Epidermal melanocyte (primary cell): ENCODE measurements at regions not wholly inside any gene's neighbourhood (a gene's known extent, or its start where the extent isn't known, plus 50 kb on each side); places are given as distances from the start of the nearest gene placed in this dataset.
A peak's percentile ranks its signal among the peaks of the same experiment; 100 is the strongest.

Experiments
- DNase-seq: peaks from one replicate; pipeline ENCODE4 v3.0.0; 2011; ENCODE audit warnings: low spot score; ENCODE audit not compliant: insufficient read length

DNA sequence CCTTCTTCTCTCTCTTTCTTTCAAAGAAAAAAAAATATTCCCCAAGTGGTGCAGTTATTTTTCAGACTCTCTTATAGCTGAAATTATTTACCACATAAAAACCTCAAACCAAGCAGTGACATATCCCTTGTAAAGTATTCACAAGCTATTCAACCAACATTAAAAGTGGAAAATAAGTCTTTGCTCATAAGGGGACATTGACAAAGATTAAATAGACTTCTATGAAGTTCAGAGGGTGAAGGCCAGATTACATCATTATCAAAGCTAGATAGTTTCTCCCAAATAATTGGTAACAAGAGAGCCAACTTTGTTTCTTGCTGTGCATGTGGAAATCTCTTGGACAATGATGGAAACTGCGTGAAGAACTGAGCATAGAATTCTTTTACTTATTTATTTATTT lies 379.8 kb upstream of the RSPO3 start:
- no peak for DNase-seq

DNA sequence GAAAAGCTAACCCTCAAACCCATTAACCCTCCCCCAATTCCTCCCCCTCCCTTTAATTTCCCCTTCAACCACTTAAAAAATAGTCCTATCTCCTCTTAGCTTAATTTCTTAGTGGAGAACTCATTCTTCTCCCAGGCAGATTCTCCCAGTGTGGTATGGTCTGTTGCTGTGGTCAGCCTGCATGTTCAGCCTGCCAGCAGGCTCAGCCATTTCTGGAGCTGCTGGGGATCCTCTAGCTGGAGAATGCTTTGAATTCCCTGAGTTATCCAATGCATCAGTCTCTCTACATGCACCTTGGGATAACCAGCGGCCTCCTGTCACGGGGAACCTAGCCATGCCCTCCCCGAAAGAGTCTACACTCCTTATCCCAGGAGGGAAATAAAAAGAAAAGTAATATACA lies 375.4 kb upstream of the RSPO3 start:
- DNase-seq: no peak

DNA sequence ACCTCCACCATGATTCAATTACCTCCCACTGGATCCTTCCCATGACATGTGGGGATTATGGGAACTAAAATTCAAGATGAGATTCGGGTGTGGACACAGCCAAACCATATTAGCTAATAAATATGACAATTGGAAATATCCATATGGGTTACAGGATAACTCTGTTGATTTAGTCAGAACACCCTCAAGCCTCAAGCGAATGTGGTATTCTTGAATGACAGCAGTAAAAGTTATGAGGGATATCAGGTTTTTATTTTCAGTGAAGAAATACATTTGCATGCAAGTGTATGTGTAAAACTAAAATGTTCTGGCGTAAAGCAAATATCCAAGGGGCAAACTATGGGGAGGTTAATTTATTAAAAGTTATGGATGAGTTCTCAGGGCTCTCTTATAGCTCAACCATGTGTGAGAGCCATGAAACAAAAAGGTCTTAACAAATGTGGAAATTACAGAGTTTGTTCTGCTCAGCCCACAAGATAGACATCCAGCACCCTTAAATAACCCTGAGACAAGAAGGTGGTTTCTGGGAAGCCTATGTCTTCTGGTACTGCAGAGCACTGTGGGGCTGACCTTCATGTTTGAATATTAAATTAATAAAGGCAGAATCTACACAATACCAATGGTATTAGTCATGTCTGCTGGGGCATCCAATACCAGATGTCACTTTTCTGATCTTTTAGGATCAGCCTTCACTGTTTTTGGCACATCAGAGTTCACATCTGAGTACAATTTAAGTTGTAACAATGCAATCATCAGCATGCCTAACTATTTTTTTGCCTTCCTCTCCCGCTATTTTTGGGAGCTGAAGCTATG lies 370.5 kb upstream of the RSPO3 start:
- DNase-seq: peak; percentile 20

DNA sequence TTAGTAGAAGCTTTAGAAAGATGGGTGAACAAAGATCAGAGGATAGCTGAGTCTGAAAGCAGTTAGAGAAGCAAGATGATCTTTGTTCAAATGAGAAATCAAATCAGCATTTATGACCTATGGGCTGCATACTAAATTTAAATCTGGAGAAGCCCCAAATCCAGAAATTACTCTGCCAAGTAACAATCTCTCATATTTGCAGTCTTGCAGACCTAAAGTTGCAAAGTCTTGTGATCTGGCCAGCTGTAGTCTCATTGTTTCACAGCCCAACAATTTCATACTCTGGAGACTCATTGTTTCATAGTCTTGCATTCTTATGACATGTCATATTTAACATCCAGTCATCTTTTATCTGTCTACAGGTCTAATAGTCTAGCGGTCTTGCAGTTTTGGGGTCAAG lies 364.9 kb upstream of the RSPO3 start:
- DNase-seq: no peak

DNA sequence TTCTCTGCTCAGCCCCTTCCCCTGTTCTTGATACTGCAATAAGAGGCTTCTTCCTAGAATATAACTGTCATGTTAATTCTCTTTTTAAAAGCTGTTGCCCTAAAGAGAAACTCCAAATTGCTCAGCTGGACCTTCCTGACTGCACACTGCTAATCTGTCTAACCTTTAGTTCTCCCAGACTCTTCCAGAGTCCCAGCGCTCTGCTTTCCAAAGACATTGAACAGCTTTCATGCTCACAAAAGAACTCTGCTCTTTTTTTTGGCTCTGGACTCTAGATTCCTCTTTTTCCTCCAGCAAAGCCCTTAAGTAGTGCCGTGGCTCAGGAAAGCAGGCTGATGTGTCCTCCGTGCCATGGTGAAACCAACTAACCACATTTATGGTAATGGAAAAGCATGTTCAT lies 356.6 kb upstream of the RSPO3 start:
- DNase-seq: no peak

DNA sequence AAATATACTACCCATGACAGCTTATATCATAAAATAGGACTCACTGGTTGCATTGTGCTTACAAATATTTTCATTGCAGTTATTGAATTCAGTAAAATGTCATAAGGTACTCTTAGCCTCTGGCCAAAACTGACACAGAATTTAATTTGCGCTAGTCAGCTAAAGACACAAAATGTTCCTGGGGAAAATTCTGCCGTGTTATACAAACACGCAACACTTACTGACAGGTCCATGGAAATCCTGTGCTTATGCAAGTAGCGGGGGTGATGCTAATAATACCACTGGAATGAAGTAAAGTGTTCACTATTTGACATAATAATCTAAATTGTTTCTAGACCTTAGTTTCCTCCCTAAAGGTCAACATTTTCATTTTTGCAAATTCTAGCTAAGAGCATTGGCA lies 354.4 kb upstream of the RSPO3 start:
- no peak for DNase-seq

DNA sequence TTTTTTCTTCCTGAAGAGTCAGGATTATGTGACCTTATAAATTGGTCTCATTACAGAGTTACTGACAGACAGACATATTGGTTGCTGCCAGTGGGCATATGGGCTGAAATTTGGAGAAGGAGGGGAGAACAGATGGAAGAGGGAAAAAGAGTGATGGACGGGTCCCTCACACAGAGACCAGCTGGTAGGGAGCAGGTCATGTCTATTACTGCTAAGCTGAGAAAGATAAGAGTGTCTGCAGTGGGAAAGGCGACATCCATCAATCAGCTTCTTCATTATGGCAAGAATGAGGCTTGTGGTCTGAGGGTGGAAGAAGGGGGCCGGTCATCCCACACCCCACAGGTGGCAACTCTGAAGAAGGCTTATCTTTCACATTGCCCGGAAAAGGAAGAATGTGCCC lies 353.8 kb upstream of the RSPO3 start:
- no peak for DNase-seq

DNA sequence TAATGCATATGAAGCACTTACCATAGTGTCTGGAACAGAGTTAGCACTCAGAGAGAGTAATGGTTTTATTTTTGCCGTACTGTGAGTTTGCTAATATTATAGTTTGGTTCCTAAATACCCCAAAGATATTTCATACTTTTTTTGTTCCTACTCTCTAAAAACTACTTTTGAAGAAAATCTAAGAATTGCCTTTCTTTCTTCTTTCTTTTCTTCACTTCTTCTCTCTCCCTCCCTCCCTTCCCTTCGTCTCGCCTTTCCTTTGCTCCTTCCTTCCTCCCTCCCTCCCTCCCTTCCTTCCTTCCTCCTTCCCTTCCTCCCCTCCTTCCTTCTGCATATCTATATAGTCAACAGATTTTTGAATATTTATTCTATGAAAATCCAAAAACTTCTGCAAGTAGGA lies 351.7 kb upstream of the RSPO3 start:
- no peak for DNase-seq

DNA sequence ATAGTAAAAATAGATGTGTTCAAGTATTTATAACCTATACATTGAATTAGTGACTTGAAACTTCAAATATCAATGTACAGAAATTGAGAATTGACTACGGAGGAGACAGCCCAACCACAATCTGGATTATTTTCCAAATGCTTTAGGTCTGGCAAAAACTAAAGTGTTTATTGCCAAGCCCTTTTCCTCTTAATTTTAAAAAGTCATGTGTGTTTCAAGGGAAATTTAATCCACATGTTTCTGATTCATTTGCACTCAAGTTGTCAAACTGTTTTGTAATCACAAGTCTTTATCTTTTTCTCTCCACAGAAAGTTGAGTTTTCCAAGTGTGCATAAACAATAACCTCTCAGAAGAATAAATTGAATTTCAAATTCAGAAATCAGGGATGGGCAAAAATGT lies 350.8 kb upstream of the RSPO3 start:
- DNase-seq: no peak

DNA sequence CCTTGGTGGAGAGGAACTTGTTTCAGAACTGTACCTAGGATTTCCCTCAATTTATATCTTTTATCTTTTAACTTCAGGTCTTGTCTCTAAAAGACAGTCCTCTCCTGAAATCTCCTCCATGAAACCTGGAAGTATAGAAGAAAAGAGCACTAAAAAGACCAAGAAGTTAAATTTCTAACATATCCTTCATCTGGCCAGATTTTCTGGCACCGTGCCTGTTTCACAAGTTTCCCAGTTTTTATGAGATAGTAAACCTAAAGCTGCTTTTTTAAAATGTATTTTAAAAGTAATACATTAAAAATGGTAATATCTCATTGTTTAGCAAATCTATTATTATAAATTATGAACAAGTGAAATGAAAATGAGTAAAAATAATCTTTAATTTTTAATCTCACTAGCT lies 348.3 kb upstream of the RSPO3 start:
- no peak for DNase-seq

DNA sequence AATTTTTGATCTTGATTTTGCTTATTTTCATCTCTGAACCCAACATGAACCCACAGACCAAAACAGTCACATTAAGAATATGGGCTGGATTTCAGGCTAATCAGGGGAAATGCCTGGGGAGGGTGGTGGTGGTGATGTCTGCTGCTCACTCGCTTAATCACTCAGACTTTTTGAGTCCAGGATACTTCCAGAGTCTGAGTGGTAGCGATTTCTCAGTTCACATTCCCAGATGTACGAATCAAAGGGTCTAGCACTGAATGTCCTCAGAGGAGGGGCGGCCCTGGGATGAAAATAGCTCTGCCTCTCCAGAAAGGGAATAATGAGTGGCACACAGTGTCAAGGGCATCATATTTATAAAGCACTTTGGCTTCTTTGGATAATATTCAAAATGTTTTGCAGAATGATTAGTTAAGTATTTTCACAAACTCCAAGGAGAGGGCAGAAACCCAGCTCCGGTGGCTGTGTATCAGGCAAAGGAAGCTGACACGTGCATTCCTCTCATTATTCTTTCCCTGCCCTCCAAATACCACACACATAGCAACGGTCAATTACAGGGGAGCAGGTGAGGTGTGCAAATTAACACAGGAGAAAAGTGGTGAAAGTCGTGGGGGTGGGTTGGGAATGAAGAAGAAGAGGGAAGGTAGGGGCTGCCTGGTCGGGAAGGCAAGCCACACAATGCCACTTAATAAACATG lies 345.2 kb upstream of the RSPO3 start:
- no peak for DNase-seq

DNA sequence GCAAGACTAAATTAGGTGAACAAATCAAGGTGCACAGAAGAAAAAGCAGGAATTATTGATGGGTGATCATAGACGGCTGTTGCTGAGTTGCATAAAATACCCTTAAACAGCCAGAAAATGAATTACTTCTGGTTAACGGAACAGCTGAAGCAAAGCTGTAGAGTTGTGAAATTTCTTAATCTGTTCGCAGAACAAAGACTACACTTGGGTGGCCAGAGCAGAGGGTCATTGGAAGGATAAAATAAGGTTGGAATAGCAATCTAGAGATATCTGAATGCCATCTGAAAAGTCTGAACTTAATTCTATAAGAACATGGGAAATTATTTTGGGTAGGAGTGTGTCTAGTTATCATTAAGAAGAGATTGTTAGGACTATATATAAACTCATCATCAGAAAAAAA lies 339.1 kb upstream of the RSPO3 start:
- no peak for DNase-seq

DNA sequence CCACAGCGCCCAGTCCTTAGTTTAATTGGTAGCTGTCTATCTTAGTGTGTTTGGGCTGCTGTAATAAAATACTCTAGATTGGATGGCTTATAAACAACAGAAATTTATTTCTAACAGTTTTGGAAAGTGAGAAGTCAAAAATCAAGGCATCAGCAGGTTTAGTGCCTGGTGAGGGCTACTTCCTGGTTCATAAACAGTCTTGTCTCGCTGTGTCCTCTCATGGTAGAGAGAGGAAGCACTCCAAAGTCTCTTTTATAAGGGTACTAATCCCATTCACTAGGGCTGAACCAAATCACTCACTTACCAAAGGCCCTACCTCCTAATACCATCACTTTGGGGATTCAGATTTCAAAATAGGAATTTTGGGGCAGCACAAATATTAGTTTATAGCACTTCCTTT lies 336.9 kb upstream of the RSPO3 start:
- DNase-seq: no peak

DNA sequence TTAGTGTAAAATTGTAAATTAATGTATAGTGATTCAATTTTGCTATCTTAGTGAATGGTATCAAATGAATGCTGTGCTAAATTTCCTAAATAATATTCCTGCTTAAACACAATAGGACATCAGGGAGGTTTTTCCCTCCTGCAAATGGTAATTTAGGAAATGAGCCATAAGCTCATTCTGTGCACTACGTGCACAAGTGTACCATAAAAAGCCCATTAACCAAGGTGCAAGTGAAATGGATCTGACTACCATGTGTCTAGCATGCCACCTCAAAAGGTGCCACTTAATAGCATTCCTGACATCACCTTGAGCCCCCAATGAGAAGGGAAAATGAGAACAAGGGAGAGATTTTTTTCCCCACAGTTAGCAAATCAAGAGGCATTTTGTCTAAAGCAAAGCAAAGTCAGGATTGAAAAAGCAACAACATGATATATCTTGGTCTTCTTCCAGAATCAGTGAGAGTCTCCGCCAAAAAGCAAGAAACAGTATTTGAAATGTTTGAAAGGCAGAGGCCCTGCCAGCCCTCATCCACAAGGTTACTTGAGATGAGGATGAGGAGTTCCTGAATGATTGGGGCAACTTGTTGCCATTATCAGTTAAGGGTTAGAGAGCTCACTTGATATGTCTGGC lies 334.2 kb upstream of the RSPO3 start:
- DNase-seq: no peak

DNA sequence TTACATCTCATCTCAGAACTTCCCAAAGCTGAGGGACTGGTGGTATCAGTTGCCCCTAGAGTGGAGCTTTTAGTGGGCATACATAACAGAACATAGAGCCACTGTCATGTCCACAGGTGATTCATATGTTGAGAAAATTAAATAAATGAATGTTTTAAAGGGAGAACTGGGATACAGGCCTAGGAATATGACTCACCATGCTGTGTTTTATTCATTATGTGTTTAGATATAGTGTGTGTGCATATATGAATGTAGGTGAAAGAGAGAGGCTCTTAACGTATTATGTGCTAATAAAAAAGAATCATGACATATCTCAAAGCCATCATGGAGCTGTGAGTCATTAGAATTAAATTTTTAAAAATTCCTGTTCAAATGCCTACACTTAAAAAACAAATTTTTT lies 332.2 kb upstream of the RSPO3 start:
- no peak for DNase-seq

DNA sequence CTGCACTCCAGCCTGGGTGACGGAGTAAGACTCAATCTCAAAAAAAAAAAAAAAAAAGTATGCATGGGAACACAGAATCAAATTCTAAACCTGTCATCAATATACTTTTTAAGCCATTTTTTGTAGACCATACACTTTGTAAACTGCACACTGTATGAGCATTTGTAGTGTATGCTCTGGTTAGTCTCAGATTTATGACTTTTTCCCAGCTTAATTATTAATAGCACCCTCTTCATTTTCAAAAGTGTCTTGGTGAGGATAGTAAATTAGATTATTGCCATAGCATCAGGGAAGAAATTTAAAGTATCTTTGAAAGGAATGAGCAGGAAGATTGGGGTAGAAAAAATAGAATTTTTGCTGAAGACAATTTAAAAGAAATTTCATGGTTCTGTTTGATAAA lies 330.8 kb upstream of the RSPO3 start:
- DNase-seq: no peak

DNA sequence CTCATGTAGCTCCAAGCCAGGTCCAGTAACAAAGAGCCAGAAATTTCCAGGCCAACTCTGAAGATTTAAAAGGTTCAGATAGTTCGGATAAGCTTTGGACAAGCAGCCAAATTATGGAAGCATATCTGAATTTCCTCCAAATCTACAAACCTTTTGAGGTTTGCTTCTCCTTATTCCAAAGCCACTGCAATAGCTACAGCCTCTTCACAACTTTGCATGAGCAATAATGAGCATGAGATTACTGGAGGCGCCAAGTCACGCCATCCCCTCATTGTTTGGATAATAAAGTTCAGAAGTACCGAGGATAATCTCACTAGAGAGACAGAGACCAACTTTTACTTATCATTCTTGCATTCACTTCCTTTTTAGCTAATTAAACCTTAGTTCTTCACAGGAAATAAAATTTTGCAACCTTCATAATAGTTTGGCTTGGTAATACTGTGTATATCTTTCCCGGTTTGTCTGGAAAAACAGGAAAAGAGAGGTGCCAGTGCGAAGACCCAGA lies 329.6 kb upstream of the RSPO3 start:
- DNase-seq: no peak

DNA sequence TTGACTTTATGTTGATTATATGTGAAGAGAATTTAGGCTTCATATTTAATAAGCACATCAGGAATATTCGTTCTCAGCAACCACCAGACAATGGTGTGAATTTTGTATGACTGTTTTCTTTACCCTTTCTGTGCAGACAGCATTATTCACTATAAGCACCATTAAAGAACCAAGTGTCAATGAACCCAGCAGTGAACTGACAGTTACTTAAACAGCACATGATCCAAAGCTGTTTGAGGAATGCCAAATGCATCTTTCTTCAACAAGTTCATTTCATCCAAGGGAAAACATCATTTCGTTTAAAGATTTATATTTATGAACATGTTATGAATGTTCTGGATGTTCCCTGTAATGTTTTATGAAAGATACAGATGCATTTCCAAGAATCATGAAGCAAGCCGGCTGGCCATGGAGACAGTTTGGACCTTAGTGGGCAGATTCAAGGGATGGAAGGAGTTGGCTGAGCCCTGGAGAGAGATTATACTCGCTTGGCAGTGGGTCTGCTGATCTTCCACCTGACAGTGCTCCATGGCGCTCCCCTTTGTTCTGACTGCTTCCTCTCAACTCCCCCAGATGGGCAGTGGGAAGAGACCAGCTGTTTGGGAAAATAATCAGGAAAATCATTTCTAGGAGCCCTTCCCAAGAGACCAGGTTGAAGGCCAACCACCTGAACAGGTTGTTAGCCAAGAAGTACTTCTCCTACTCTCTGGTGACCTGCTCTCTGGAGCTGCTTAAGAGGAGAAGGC lies 326.0 kb upstream of the RSPO3 start:
- DNase-seq: no peak

DNA sequence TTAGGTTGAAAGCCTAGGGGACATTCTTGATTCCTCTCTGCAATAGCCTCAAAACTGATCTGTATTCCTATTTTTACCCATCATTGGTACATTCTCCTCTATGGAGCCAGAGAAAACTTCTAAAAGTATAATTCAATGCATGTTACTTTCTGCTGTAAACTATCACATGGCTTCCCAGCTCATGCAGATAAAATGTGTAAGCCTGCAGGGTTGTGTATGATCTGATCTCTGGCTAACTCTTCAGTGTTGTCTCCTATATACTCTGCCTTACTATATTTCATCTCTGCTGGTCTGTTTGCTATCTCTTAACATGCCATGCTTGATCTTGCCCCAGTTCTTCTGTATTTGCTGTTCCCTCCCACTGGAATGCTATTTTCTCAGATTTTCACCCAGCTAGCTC lies 323.3 kb upstream of the RSPO3 start:
- no peak for DNase-seq

DNA sequence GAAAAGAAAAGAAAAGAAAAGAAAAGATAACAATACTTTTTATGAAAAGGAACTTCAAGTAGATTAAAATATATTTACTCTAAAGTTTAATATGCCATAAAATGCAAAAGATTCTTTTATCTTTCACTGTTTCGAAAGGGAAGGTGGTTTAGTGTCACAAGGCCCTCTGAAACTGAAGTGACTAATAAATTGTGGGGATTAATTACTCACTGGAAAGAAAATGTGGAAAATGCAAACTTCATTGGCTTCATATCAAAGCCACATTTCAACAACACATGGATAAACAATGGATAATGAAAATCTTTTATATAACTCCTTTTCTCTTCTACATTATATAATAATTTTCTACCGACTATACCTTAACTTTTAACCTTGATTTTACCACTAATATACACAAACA lies 320.5 kb upstream of the RSPO3 start:
- no peak for DNase-seq

DNA sequence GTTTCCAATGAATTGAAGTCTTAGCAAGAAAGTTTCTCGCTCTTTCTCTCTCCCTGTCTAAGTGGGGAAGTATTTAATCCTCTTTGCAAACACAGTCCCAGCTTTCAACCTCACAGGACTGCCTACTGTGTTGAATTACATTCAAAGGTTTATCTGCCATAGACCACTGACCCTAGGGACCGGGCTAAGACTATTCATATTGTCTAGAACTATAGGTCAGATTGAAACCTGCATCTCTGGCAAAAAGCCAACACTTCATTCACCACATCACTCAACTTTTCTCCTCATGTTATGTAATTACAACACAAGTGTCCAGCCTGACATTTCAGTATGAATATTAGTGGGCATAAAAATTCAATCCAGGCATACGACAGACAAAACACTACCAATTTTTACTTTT lies 314.7 kb upstream of the RSPO3 start:
- DNase-seq: no peak
